Endothelial cell (in vitro differentiated cells): ENCODE measurements at regions not wholly inside any gene's neighbourhood (a gene's known extent, or its start where the extent isn't known, plus 50 kb on each side); places are given as distances from the start of the nearest gene placed in this dataset.

Experiments used
- DNase-seq: peaks from one replicate; pipeline ENCODE4 v3.0.0; 2021; ENCODE audit warnings: low spot score
- H3K27ac Mint-ChIP-seq: one replicate; pipeline ENCODE4 v1.8.0; 2021; ENCODE audit warnings: mixed read lengths, inconsistent platforms; ENCODE audit not compliant: unreplicated experiment
- H3K27me3 Mint-ChIP-seq: one replicate; pipeline ENCODE4 v1.8.0; 2021; ENCODE audit warnings: mild to moderate bottlenecking, moderate library complexity, mixed read lengths, inconsistent platforms; ENCODE audit not compliant: unreplicated experiment
- H3K36me3 Mint-ChIP-seq: one replicate; pipeline ENCODE4 v1.8.0; 2021; ENCODE audit warnings: mild to moderate bottlenecking, low read depth, mixed read lengths, inconsistent platforms; ENCODE audit not compliant: unreplicated experiment
- H3K4me1 Mint-ChIP-seq: one replicate; pipeline ENCODE4 v1.8.0; 2021; ENCODE audit warnings: mild to moderate bottlenecking, mixed read lengths, inconsistent platforms; ENCODE audit not compliant: unreplicated experiment
- H3K4me3 Mint-ChIP-seq: one replicate; pipeline ENCODE4 v1.8.0; 2021; ENCODE audit warnings: mild to moderate bottlenecking, mixed read lengths, inconsistent platforms; ENCODE audit not compliant: unreplicated experiment
- H3K9me3 Mint-ChIP-seq: one replicate; pipeline ENCODE4 v1.8.0; 2021; ENCODE audit warnings: mixed read lengths, inconsistent platforms; ENCODE audit not compliant: unreplicated experiment
- CTCF ChIP-seq: fragments of 200-600 bp; sonication (generic); IDR thresholded peaks from one replicate; pipeline ENCODE4 v1.5.0; 2021; ENCODE audit warnings: antibody characterized with exemption; ENCODE audit not compliant: unreplicated experiment

- no peaks in the 10 kb centered on the region for H3K4me1 Mint-ChIP-seq
- H3K9me3 Mint-ChIP-seq, result no peaks in the 10 kb centered on the region
- H3K4me3 Mint-ChIP-seq, result no peak overlapping the region
- TF ChIP-seq CTCF, result no peak
- DNase-seq, result no peak
- no peaks in the 10 kb centered on the region for H3K27me3 Mint-ChIP-seq
- H3K27ac Mint-ChIP-seq, result no peak overlapping the region
- no peaks in the 10 kb centered on the region for H3K36me3 Mint-ChIP-seq
Measured at GRCh38 chr6:112468359-112468758, 121.2 kb downstream of the RFPL4B start.

GRCh38 chr6:112469306-112469705, 122.2 kb downstream of the RFPL4B start:
- H3K36me3 Mint-ChIP-seq, result no peaks in the 10 kb centered on the region
- H3K9me3 Mint-ChIP-seq, result no peaks in the 10 kb centered on the region
- H3K27ac Mint-ChIP-seq, result no peak overlapping the region
- no peak for DNase-seq
- H3K4me1 Mint-ChIP-seq, result no peaks in the 10 kb centered on the region
- no peak overlapping the region for H3K4me3 Mint-ChIP-seq
- no peaks in the 10 kb centered on the region for H3K27me3 Mint-ChIP-seq
- TF ChIP-seq CTCF, result no peak

- Mint-ChIP-seq H3K27me3 (no peaks in the 10 kb centered on the region), H3K27ac (no peak overlapping the region), H3K4me1 (no peaks in the 10 kb centered on the region), H3K9me3 (no peaks in the 10 kb centered on the region), H3K36me3 (no peaks in the 10 kb centered on the region), H3K4me3 (no peak overlapping the region)
- TF ChIP-seq CTCF, result no peak
- DNase-seq, result no peak
Measured at GRCh38 chr6:112470376-112470775, 123.2 kb downstream of the RFPL4B start.

GRCh38 chr6:112470950-112471349, 123.8 kb downstream of the RFPL4B start:
- no peak overlapping the region for H3K27ac Mint-ChIP-seq
- H3K4me3 Mint-ChIP-seq, result no peak overlapping the region
- no peak for DNase-seq
- no peaks in the 10 kb centered on the region for H3K36me3 Mint-ChIP-seq
- no peaks in the 10 kb centered on the region for H3K27me3 Mint-ChIP-seq
- no peaks in the 10 kb centered on the region for H3K9me3 Mint-ChIP-seq
- no peaks in the 10 kb centered on the region for H3K4me1 Mint-ChIP-seq
- no peak for TF ChIP-seq CTCF

- DNase-seq, result no peak
- Mint-ChIP-seq H3K27me3 (no peaks in the 10 kb centered on the region), H3K4me1 (no peaks in the 10 kb centered on the region), H3K27ac (no peak overlapping the region), H3K4me3 (no peak overlapping the region), H3K9me3 (no peaks in the 10 kb centered on the region), H3K36me3 (no peaks in the 10 kb centered on the region)
- TF ChIP-seq CTCF, result no peak
Measured at GRCh38 chr6:112475083-112475482, 128.0 kb downstream of the RFPL4B start.
